ENCODE measurements at regions not wholly inside any gene's neighbourhood (a gene's known extent, or its start where the extent isn't known, plus 50 kb on each side); places are given as distances from the start of the nearest gene placed in this dataset.
"Not testable (repeated sequence)": the region's sequence is repeated elsewhere in the genome, so short reads cannot be mapped to it uniquely, and the experiment has no call there.

GRCh38 chr16:13351601-13352217 is 450.3 kb downstream of the SHISA9 start:
- Mint-ChIP-seq H3K27me3 (ENCODE audit: low read depth in 3 of 3) (peaks cover 0 to 1% (median 0%) of the 10 kb centered on the region in 3 donors), H3K27ac (no peak overlapping the region)
- H2AFZ ChIP-seq (ENCODE audit: insufficient read depth, low read depth, low read length, poor library complexity, severe bottlenecking): no peak overlapping the region

DNA sequence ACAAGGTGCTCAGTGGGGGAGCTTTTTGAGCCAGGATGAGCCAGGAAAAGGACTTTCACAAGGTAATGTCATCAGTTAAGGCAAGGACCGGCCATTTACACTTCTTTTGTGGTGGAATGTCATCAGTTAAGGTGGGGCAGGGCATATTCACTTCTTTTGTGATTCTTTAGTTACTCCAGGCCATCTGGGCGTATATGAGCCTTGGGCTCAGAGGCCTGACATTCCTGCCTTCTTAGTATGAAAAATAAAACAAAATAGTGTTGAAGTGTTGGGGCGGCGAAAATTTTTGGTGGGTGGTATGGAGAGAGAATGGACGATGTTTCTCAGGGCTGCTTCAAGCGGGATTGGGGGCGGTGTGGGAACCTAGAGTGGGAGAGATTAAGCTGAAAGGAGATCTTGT is 451.4 kb downstream of the SHISA9 start:
- H3K27ac Mint-ChIP-seq; H3K36me3 Mint-ChIP-seq; H3K4me3 ChIP-seq (replicated peaks in 1 of 3; ENCODE audit: low read depth in 2 of 3, low read length in 3 of 3); H3K27me3 Mint-ChIP-seq (ENCODE audit: low read depth in 3 of 3); H3K4me2 ChIP-seq (replicated peaks; ENCODE audit: extremely low read depth, low read length, poor library complexity, severe bottlenecking); H2AFZ ChIP-seq (ENCODE audit: insufficient read depth, low read depth, low read length, poor library complexity, severe bottlenecking); H3K79me2 ChIP-seq (ENCODE audit: insufficient read depth, low read length); DNase-seq; H3K9ac ChIP-seq (ENCODE audit: insufficient read depth, low read length, poor library complexity, severe bottlenecking); H3K27ac ChIP-seq (ENCODE audit: low read depth in 1 of 2, low read length in 2 of 2); H3K4me1 Mint-ChIP-seq; H4K20me1 ChIP-seq (ENCODE audit: insufficient read depth, low read length); intact Hi-C loops (cut with micrococcal nuclease); H3K27me3 ChIP-seq (ENCODE audit: control insufficient read depth in 2 of 2, insufficient read depth in 2 of 2, low read length in 2 of 2); H3K4me3 Mint-ChIP-seq; H3K36me3 ChIP-seq (replicated peaks in 1 of 2; ENCODE audit: control insufficient read depth in 1 of 2, insufficient read depth in 2 of 2, low read length in 2 of 2); H3K4me1 ChIP-seq (ENCODE audit: control insufficient read depth in 1 of 2, insufficient read depth in 2 of 2, low read length in 2 of 2); H3K9me3 ChIP-seq (replicated peaks in 1 of 2; ENCODE audit: control insufficient read depth in 1 of 2, insufficient read depth in 1 of 2, low read length in 2 of 2): not testable (repeated sequence)
- H3K9me3 Mint-ChIP-seq: peaks cover 3 to 15% (median 8%) of the 10 kb centered on the region in 7 donors
- WGBS (ENCODE audit: insufficient coverage): 88% methylated on average over 5 of the region's 7 CpGs

More at GRCh38 chr16:13351601-13352217, 450.3 kb downstream of the SHISA9 start:
- Mint-ChIP-seq H3K4me1 (no peaks in the 10 kb centered on the region), H3K36me3 (no peaks in the 10 kb centered on the region), H3K9me3 (peaks cover 0 to 7% (median 2%) of the 10 kb centered on the region in 7 donors), H3K4me3 (no peak overlapping the region)
- H3K27me3 ChIP-seq (ENCODE audit: control insufficient read depth in 2 of 2, insufficient read depth in 2 of 2, low read length in 2 of 2): no peaks in the 10 kb centered on the region
- no CpG with 5 or more reads among the region's 4 CpGs for WGBS (ENCODE audit: insufficient coverage)
- DNase-seq: no peak
- intact Hi-C loops (cut with micrococcal nuclease): no loop called here
- H3K4me1 ChIP-seq (ENCODE audit: control insufficient read depth in 1 of 2, insufficient read depth in 2 of 2, low read length in 2 of 2): no peaks in the 10 kb centered on the region
- no peak overlapping the region for H3K27ac ChIP-seq (ENCODE audit: low read depth in 1 of 2, low read length in 2 of 2)
- H3K9me3 ChIP-seq (replicated peaks in 1 of 2; ENCODE audit: control insufficient read depth in 1 of 2, insufficient read depth in 1 of 2, low read length in 2 of 2): no peaks in the 10 kb centered on the region
- H3K4me2 ChIP-seq (replicated peaks; ENCODE audit: extremely low read depth, low read length, poor library complexity, severe bottlenecking): no peak overlapping the region
- no peaks in the 10 kb centered on the region for H3K79me2 ChIP-seq (ENCODE audit: insufficient read depth, low read length)
- H3K4me3 ChIP-seq (replicated peaks in 1 of 3; ENCODE audit: low read depth in 2 of 3, low read length in 3 of 3): no peak overlapping the region
- no peaks in the 10 kb centered on the region for H3K36me3 ChIP-seq (replicated peaks in 1 of 2; ENCODE audit: control insufficient read depth in 1 of 2, insufficient read depth in 2 of 2, low read length in 2 of 2)
- TF ChIP-seq, protein P1, sequence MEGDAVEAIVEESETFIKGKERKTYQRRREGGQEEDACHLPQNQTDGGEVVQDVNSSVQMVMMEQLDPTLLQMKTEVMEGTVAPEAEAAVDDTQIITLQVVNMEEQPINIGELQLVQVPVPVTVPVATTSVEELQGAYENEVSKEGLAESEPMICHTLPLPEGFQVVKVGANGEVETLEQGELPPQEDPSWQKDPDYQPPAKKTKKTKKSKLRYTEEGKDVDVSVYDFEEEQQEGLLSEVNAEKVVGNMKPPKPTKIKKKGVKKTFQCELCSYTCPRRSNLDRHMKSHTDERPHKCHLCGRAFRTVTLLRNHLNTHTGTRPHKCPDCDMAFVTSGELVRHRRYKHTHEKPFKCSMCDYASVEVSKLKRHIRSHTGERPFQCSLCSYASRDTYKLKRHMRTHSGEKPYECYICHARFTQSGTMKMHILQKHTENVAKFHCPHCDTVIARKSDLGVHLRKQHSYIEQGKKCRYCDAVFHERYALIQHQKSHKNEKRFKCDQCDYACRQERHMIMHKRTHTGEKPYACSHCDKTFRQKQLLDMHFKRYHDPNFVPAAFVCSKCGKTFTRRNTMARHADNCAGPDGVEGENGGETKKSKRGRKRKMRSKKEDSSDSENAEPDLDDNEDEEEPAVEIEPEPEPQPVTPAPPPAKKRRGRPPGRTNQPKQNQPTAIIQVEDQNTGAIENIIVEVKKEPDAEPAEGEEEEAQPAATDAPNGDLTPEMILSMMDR (IDR thresholded peaks at IDR 0.05): no peak
- H3K9ac ChIP-seq (ENCODE audit: insufficient read depth, low read length, poor library complexity, severe bottlenecking): no peak overlapping the region
- H4K20me1 ChIP-seq (ENCODE audit: insufficient read depth, low read length): no peaks in the 10 kb centered on the region

- H3K4me3 ChIP-seq (replicated peaks in 1 of 3; ENCODE audit: low read depth in 2 of 3, low read length in 3 of 3); H3K27me3 Mint-ChIP-seq (ENCODE audit: low read depth in 3 of 3); H3K36me3 ChIP-seq (replicated peaks in 1 of 2; ENCODE audit: control insufficient read depth in 1 of 2, insufficient read depth in 2 of 2, low read length in 2 of 2); H3K27ac ChIP-seq (ENCODE audit: low read depth in 1 of 2, low read length in 2 of 2); DNase-seq; intact Hi-C loops (cut with micrococcal nuclease); H3K27ac Mint-ChIP-seq; H3K27me3 ChIP-seq (ENCODE audit: control insufficient read depth in 2 of 2, insufficient read depth in 2 of 2, low read length in 2 of 2); H3K4me2 ChIP-seq (replicated peaks; ENCODE audit: extremely low read depth, low read length, poor library complexity, severe bottlenecking); H3K4me1 ChIP-seq (ENCODE audit: control insufficient read depth in 1 of 2, insufficient read depth in 2 of 2, low read length in 2 of 2); H3K36me3 Mint-ChIP-seq; H2AFZ ChIP-seq (ENCODE audit: insufficient read depth, low read depth, low read length, poor library complexity, severe bottlenecking); H3K9ac ChIP-seq (ENCODE audit: insufficient read depth, low read length, poor library complexity, severe bottlenecking); H3K4me1 Mint-ChIP-seq; H4K20me1 ChIP-seq (ENCODE audit: insufficient read depth, low read length); H3K79me2 ChIP-seq (ENCODE audit: insufficient read depth, low read length); H3K4me3 Mint-ChIP-seq: not testable (repeated sequence)
- H3K9me3 Mint-ChIP-seq: peaks cover 12 to 33% (median 21%) of the 10 kb centered on the region in 7 donors
- H3K9me3 ChIP-seq (replicated peaks in 1 of 2; ENCODE audit: control insufficient read depth in 1 of 2, insufficient read depth in 1 of 2, low read length in 2 of 2): peaks cover 15 to 17% of the 10 kb centered on the region in 2 donors
- WGBS (ENCODE audit: insufficient coverage): 92% methylated on average over 3 of the region's 4 CpGs
These were observed 456.4 kb downstream of the SHISA9 start for GRCh38 chr16:13357842-13358241.

All from CD14-positive monocyte (primary cell).